HG02943 (cell line): ENCODE measurements at regions not wholly inside any gene's neighbourhood (a gene's known extent, or its start where the extent isn't known, plus 50 kb on each side); places are given as distances from the start of the nearest gene placed in this dataset.

ENCODE experiments used
- ATAC-seq: cut with Tn5 transposase; IDR thresholded peaks from one replicate; pipeline ENCODE4 v1.9.1; 2021; ENCODE audit warnings: mild to moderate bottlenecking, low read depth, moderate library complexity; ENCODE audit not compliant: unreplicated experiment

DNA sequence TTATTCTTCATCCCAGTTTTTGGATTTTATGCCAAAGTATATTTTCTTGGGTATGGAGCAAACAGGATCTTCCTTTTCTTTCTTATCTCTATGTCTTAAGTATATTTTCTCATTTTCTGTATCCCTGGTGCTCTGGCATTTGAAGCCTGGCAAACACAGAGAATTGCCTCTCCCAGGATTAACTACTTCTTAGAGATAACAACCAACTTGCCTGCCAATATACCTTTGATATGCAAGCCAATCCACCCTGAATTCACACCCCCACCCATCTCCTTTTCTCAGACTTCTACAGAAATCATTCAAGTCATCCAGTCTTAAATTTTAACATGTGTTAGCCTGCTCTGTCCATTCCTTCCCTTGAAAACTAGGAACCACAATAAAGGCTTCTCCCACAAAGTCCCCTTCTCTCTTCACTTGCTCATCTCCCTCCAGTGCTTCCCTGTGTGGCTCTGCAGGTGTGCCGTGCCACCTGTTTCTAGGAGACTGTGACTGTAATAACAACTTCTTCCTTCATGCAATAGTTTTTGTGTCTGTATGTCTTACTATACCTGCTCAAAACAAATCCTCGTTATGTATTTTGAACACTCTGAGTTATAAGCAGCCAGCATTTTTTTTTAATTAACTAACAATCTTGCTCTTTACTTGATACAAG, 649.7 kb upstream of the RIOK2 start:
- no peak for ATAC-seq

GRCh38 chr5:97834561-97834960, 651.5 kb upstream of the RIOK2 start:
- ATAC-seq = no peak

- no peak for ATAC-seq
These were observed 652.1 kb upstream of the RIOK2 start for GRCh38 chr5:97835112-97835511.

GRCh38 chr5:97836816-97837215, 653.8 kb upstream of the RIOK2 start:
- no peak for ATAC-seq

- peak; percentile 96 for ATAC-seq
These were observed 655.2 kb upstream of the RIOK2 start for GRCh38 chr5:97838214-97838613.

- ATAC-seq = no peak
These were observed 656.5 kb upstream of the RIOK2 start for GRCh38 chr5:97839341-97840086.

GRCh38 chr5:97840643-97841042, 657.6 kb upstream of the RIOK2 start:
- no peak for ATAC-seq

GRCh38 chr5:97842687-97843086, 659.6 kb upstream of the RIOK2 start:
- no peak for ATAC-seq

DNA sequence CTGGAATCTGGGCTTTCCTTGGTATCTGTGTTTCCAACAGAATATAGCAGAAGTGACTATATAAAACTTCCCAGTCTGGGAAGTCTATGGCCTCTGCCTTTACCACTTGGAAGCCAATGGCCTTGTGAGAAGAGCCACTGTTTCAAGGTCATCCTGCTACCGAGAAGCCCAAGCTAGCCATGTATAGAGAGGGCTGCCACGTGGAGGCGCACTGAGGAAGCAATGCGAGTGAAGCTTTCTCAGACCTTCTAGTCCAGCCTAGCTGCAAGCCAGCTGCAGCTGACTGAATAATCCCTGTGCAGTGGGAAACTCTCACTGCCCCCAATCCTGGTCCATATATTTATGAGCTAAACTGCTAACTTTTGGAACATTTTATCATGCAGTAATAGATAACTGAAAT, 661.8 kb upstream of the RIOK2 start:
- ATAC-seq = no peak

GRCh38 chr5:97846643-97847042, 663.6 kb upstream of the RIOK2 start:
- no peak for ATAC-seq

- no peak for ATAC-seq
These were observed 665.0 kb upstream of the RIOK2 start for GRCh38 chr5:97847920-97848631.

- ATAC-seq = no peak
These were observed 668.0 kb upstream of the RIOK2 start for GRCh38 chr5:97851036-97851435.

GRCh38 chr5:97854871-97855762, 672.1 kb upstream of the RIOK2 start:
- no peak for ATAC-seq

GRCh38 chr5:97874491-97874890, 691.4 kb upstream of the RIOK2 start:
- ATAC-seq = no peak

DNA sequence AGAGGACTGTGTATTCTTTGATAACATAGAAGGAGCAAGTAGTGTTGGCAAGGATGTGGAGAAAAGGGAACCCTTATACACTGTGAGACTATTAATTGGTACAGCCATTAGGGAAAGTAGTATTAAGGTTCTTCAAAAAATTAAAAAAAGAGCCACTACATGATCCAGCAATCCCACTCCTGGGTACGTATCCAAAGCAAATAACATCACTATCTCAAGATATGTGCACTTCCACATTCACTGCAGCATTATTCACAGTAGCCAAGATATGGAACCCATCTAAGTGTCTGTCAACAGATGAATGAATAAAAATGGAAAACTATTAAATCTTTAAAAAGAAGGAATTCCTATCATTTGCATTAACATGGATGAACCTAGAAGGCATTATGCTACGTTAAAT, 693.2 kb upstream of the RIOK2 start:
- ATAC-seq = no peak

DNA sequence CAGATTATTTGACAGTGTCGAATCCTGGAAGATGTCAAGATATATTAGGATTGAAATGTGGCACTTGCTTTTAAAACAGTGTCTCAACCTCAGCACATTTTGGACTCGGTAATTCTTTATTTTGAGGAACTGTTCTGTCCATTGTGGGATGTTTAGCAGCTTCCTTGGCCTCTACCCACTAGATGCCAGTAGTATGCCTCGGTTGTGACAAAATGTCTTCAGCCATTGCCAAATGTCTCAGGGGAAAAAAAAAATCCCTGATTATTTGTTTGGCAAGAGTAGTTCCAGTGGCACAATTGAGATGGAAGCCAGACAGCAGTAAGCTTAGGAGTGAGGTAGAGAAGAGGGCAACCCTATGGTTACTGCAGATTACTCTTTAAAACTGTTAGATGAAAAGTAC, 694.5 kb upstream of the RIOK2 start:
- ATAC-seq = no peak

- ATAC-seq = peak; percentile 89
These were observed 705.4 kb upstream of the RIOK2 start for GRCh38 chr5:97888439-97888838.

- ATAC-seq = no peak
These were observed 708.9 kb upstream of the RIOK2 start for GRCh38 chr5:97891971-97892370.

- no peak for ATAC-seq
These were observed 720.7 kb upstream of the RIOK2 start for GRCh38 chr5:97903742-97904141.

DNA sequence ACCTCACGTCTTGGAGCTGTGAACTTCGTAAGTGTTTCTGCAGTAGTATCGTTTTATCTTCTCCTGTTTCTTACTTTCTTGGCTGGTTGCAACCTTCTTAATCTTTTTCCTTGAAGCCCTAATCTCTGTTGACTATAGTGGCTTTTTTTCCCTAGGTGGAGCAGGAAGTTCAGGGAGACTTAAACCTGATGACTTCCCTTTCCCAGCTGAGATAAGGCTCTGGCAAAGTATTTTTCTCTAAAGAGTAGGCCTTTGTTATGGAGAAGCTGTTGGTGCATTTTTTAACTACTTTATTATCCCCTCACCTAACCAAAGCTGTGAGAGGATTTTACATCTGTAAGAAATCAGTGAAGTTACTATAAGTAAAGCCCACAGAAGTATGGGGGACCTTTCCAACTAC, 723.1 kb upstream of the RIOK2 start:
- ATAC-seq = no peak
